Transverse colon (tissue), 4 donors: ENCODE measurements at regions not wholly inside any gene's neighbourhood (a gene's known extent, or its start where the extent isn't known, plus 50 kb on each side); places are given as distances from the start of the nearest gene placed in this dataset.

Source experiments
- CTCF ChIP-seq, 5 experiments: fragments of 200-600 bp in 3 of 5; fragments of 450-650 bp in 2 of 5; sonication (generic) in 3 of 5; IDR thresholded peaks; 1 replicate in 2 of 5; 2 replicates in 3 of 5; pipeline ENCODE4 v1.5.1; 2016 to 2017; ENCODE audit warnings: antibody characterized with exemption in 5 of 5, inconsistent platforms in 3 of 5, mild to moderate bottlenecking in 2 of 5, moderate library complexity in 1 of 5
- EP300 ChIP-seq: sonication (generic); formaldehyde crosslinking; IDR thresholded peaks from one replicate; pipeline ENCODE4 v1.6.1; 2017; ENCODE audit warnings: antibody characterized with exemption, low read depth
- POLR2A ChIP-seq: fragments of 450-650 bp; IDR thresholded peaks from one replicate; pipeline ENCODE4 v1.6.1; 2016; ENCODE audit warnings: antibody characterized with exemption, mild to moderate bottlenecking, moderate library complexity
- POLR2AphosphoS5 ChIP-seq, 3 donors: sonication (generic); formaldehyde crosslinking; IDR thresholded peaks; one replicate each; pipeline ENCODE4 v1.6.1; 2016; ENCODE audit warnings: antibody characterized with exemption in 3 of 3

GRCh38 chr14:59063259-59063658, 125.2 kb upstream of the DAAM1 start:
- no peak for TF ChIP-seq CTCF (IDR thresholded peaks at IDR 0.05)
- no peak for TF ChIP-seq POLR2A
- TF ChIP-seq EP300 = no peak
- no peak for TF ChIP-seq POLR2AphosphoS5 (IDR thresholded peaks at IDR 0.05)
